ENCODE measurements at regions not wholly inside any gene's neighbourhood (a gene's known extent, or its start where the extent isn't known, plus 50 kb on each side); places are given as distances from the start of the nearest gene placed in this dataset.

GRCh38 chr3:166187237-166187636 is 350.0 kb upstream of the BCHE start:
- Histone ChIP-seq H3K27me3 (replicated peaks in 1 of 4; ENCODE audit: control extremely low read depth in 1 of 4, control insufficient read depth in 3 of 4, insufficient read depth in 4 of 4, low read length in 3 of 4) (no peaks in the 10 kb centered on the region), H2AFZ (ENCODE audit: insufficient read depth, low read depth, low read length, poor library complexity, severe bottlenecking) (no peak overlapping the region), H3K9me3 (ENCODE audit: control extremely low read depth in 1 of 3, control insufficient read depth in 2 of 3, insufficient read depth in 1 of 3, low read length in 2 of 3) (no peaks in the 10 kb centered on the region), H3K36me3 (replicated peaks in 1 of 2; ENCODE audit: control extremely low read depth in 1 of 2, control insufficient read depth in 1 of 2, extremely low read depth in 1 of 2, insufficient read depth in 2 of 2, low read length in 1 of 2) (no peaks in the 10 kb centered on the region), H3K27ac (ENCODE audit: low read length in 2 of 2) (no peak overlapping the region), H3K4me1 (ENCODE audit: control insufficient read depth in 2 of 2, insufficient read depth in 2 of 2, low read length in 2 of 2) (no peaks in the 10 kb centered on the region), H3K4me2 (replicated peaks; ENCODE audit: low read depth, low read length, poor library complexity, severe bottlenecking) (no peak overlapping the region), H3K79me2 (ENCODE audit: control insufficient read depth, insufficient read depth, low read length) (no peaks in the 10 kb centered on the region), H3K9ac (ENCODE audit: low read length) (no peak overlapping the region), H4K20me1 (ENCODE audit: control insufficient read depth, insufficient read depth, low read length, poor library complexity, severe bottlenecking) (no peaks in the 10 kb centered on the region), H3K4me3 (ENCODE audit: control extremely low read depth in 1 of 5, extremely low read depth in 1 of 5, insufficient read depth in 1 of 5, low read depth in 2 of 5, low read length in 4 of 5) (no peak overlapping the region)
- intact Hi-C loops (cut with micrococcal nuclease), result no loop called here
- Mint-ChIP-seq H3K27me3 (no peaks in the 10 kb centered on the region), H3K9me3 (ENCODE audit: insufficient read depth) (no peaks in the 10 kb centered on the region), H3K27ac (no peak overlapping the region), H3K4me1 (no peaks in the 10 kb centered on the region), H3K4me3 (no peak overlapping the region)
- WGBS (ENCODE audit: insufficient coverage), result 100% methylated on average over 1 of the region's 1 CpG
- POLR2A ChIA-PET, result no interaction called here
- CTCF ChIA-PET, result interaction anchor here (0.7 kb wide), 1 partner anchor 27 kb away, joined by 4 read pairs; no protein-coding TSS in a partner anchor
- ATAC-seq (ENCODE audit: low read depth) (no peak), DNase-seq (no peak)
- TF ChIP-seq EZH2 (IDR thresholded peaks at IDR 0.05; ENCODE audit: borderline replicate concordance, insufficient read depth, low read depth, low read length, poor library complexity, severe bottlenecking) (no peak), CTCF (IDR thresholded peaks at IDR 0.05) (no peak)

GRCh38 chr3:166186003-166186402 is 348.8 kb upstream of the BCHE start:
- H3K9me3 ChIP-seq (ENCODE audit: control extremely low read depth in 1 of 3, control insufficient read depth in 2 of 3, insufficient read depth in 1 of 3, low read length in 2 of 3), result no peaks in the 10 kb centered on the region
- H3K4me1 ChIP-seq (ENCODE audit: control insufficient read depth in 2 of 2, insufficient read depth in 2 of 2, low read length in 2 of 2), result no peaks in the 10 kb centered on the region
- no peak overlapping the region for H3K27ac ChIP-seq (ENCODE audit: low read length in 2 of 2)
- H3K4me1 Mint-ChIP-seq, result no peaks in the 10 kb centered on the region
- no peaks in the 10 kb centered on the region for H3K79me2 ChIP-seq (ENCODE audit: control insufficient read depth, insufficient read depth, low read length)
- H3K27ac Mint-ChIP-seq, result no peak overlapping the region
- TF ChIP-seq CTCF (IDR thresholded peaks at IDR 0.05) (no peak), EZH2 (IDR thresholded peaks at IDR 0.05; ENCODE audit: borderline replicate concordance, insufficient read depth, low read depth, low read length, poor library complexity, severe bottlenecking) (no peak)
- ChIA-PET POLR2A (no interaction called here), CTCF (no interaction called here)
- H3K4me3 ChIP-seq (ENCODE audit: control extremely low read depth in 1 of 5, extremely low read depth in 1 of 5, insufficient read depth in 1 of 5, low read depth in 2 of 5, low read length in 4 of 5), result no peak overlapping the region
- no peak overlapping the region for H2AFZ ChIP-seq (ENCODE audit: insufficient read depth, low read depth, low read length, poor library complexity, severe bottlenecking)
- H3K27me3 Mint-ChIP-seq, result no peaks in the 10 kb centered on the region
- DNase-seq, result no peak
- no peak for ATAC-seq (ENCODE audit: low read depth)
- intact Hi-C loops (cut with micrococcal nuclease), result no loop called here
- H3K9ac ChIP-seq (ENCODE audit: low read length), result no peak overlapping the region
- H4K20me1 ChIP-seq (ENCODE audit: control insufficient read depth, insufficient read depth, low read length, poor library complexity, severe bottlenecking), result no peaks in the 10 kb centered on the region
- H3K27me3 ChIP-seq (replicated peaks in 1 of 4; ENCODE audit: control extremely low read depth in 1 of 4, control insufficient read depth in 3 of 4, insufficient read depth in 4 of 4, low read length in 3 of 4), result no peaks in the 10 kb centered on the region
- H3K36me3 ChIP-seq (replicated peaks in 1 of 2; ENCODE audit: control extremely low read depth in 1 of 2, control insufficient read depth in 1 of 2, extremely low read depth in 1 of 2, insufficient read depth in 2 of 2, low read length in 1 of 2), result no peaks in the 10 kb centered on the region
- no peak overlapping the region for H3K4me2 ChIP-seq (replicated peaks; ENCODE audit: low read depth, low read length, poor library complexity, severe bottlenecking)
- H3K9me3 Mint-ChIP-seq (ENCODE audit: insufficient read depth), result no peaks in the 10 kb centered on the region
- no peak overlapping the region for H3K4me3 Mint-ChIP-seq
